ENCODE measurements at regions not wholly inside any gene's neighbourhood (a gene's known extent, or its start where the extent isn't known, plus 50 kb on each side); places are given as distances from the start of the nearest gene placed in this dataset.
"Not testable (repeated sequence)": the region's sequence is repeated elsewhere in the genome, so short reads cannot be mapped to it uniquely, and the experiment has no call there.

GRCh38 chr5:27451377-27451776 is 413.0 kb upstream of the CDH9 start:
- Mint-ChIP-seq H3K36me3 (ENCODE audit: insufficient read depth, unreplicated experiment) (no peaks in the 10 kb centered on the region), H3K27ac (ENCODE audit: unreplicated experiment) (no peak overlapping the region), H3K9me3 (ENCODE audit: low read depth, unreplicated experiment) (peaks cover 5% of the 10 kb centered on the region), H3K27me3 (ENCODE audit: unreplicated experiment) (no peaks in the 10 kb centered on the region), H3K4me1 (ENCODE audit: low read depth, unreplicated experiment) (no peaks in the 10 kb centered on the region), H3K4me3 (ENCODE audit: low read depth, unreplicated experiment) (no peak overlapping the region)
- no peak for DNase-seq
- no peak for TF ChIP-seq CTCF (IDR thresholded peaks at IDR 0.05; ENCODE audit: unreplicated experiment)
- intact Hi-C loops (cut with micrococcal nuclease; ENCODE audit: unreplicated experiment), result no loop called here
- CTCF ChIA-PET, result no interaction called here
- BruUV-seq (replicated peaks), result no TSS peak

- BruUV-seq (replicated peaks), result no TSS peak
- Mint-ChIP-seq H3K4me3 (ENCODE audit: low read depth, unreplicated experiment) (no peak overlapping the region), H3K9me3 (ENCODE audit: low read depth, unreplicated experiment) (peaks cover 5% of the 10 kb centered on the region), H3K4me1 (ENCODE audit: low read depth, unreplicated experiment) (no peaks in the 10 kb centered on the region), H3K27ac (ENCODE audit: unreplicated experiment) (no peak overlapping the region), H3K36me3 (ENCODE audit: insufficient read depth, unreplicated experiment) (no peaks in the 10 kb centered on the region), H3K27me3 (ENCODE audit: unreplicated experiment) (no peaks in the 10 kb centered on the region)
- no peak for TF ChIP-seq CTCF (IDR thresholded peaks at IDR 0.05; ENCODE audit: unreplicated experiment)
- CTCF ChIA-PET, result no interaction called here
- no peak for DNase-seq
- intact Hi-C loops (cut with micrococcal nuclease; ENCODE audit: unreplicated experiment), result no loop called here
Observed at GRCh38 chr5:27450607-27451006, 412.2 kb upstream of the CDH9 start.

GRCh38 chr5:27439383-27439782 is 401.0 kb upstream of the CDH9 start:
- intact Hi-C loops (cut with micrococcal nuclease; ENCODE audit: unreplicated experiment); H3K4me1 Mint-ChIP-seq (ENCODE audit: low read depth, unreplicated experiment); H3K27me3 Mint-ChIP-seq (ENCODE audit: unreplicated experiment); H3K36me3 Mint-ChIP-seq (ENCODE audit: insufficient read depth, unreplicated experiment); H3K4me3 Mint-ChIP-seq (ENCODE audit: low read depth, unreplicated experiment); H3K9me3 Mint-ChIP-seq (ENCODE audit: low read depth, unreplicated experiment); DNase-seq; H3K27ac Mint-ChIP-seq (ENCODE audit: unreplicated experiment); CTCF ChIA-PET; BruUV-seq (replicated peaks): not testable (repeated sequence)

GRCh38 chr5:27437594-27438200 is 399.3 kb upstream of the CDH9 start:
- H3K9me3 Mint-ChIP-seq (ENCODE audit: low read depth, unreplicated experiment), result peaks cover 4% of the 10 kb centered on the region
- H3K27me3 Mint-ChIP-seq (ENCODE audit: unreplicated experiment), result no peaks in the 10 kb centered on the region
- CTCF ChIA-PET, result no interaction called here
- H3K36me3 Mint-ChIP-seq (ENCODE audit: insufficient read depth, unreplicated experiment), result no peaks in the 10 kb centered on the region
- H3K4me3 Mint-ChIP-seq (ENCODE audit: low read depth, unreplicated experiment), result no peak overlapping the region
- no TSS peak for BruUV-seq (replicated peaks)
- no peaks in the 10 kb centered on the region for H3K4me1 Mint-ChIP-seq (ENCODE audit: low read depth, unreplicated experiment)
- intact Hi-C loops (cut with micrococcal nuclease; ENCODE audit: unreplicated experiment), result no loop called here
- no peak for DNase-seq
- TF ChIP-seq CTCF (IDR thresholded peaks at IDR 0.05; ENCODE audit: unreplicated experiment), result no peak
- H3K27ac Mint-ChIP-seq (ENCODE audit: unreplicated experiment), result no peak overlapping the region

GRCh38 chr5:27434335-27434734 is 395.9 kb upstream of the CDH9 start:
- no peak overlapping the region for H3K4me3 Mint-ChIP-seq (ENCODE audit: low read depth, unreplicated experiment)
- peaks cover 5% of the 10 kb centered on the region for H3K36me3 Mint-ChIP-seq (ENCODE audit: insufficient read depth, unreplicated experiment)
- intact Hi-C loops (cut with micrococcal nuclease; ENCODE audit: unreplicated experiment), result no loop called here
- DNase-seq, result no peak
- H3K27ac Mint-ChIP-seq (ENCODE audit: unreplicated experiment), result no peak overlapping the region
- H3K27me3 Mint-ChIP-seq (ENCODE audit: unreplicated experiment), result no peaks in the 10 kb centered on the region
- TF ChIP-seq CTCF (IDR thresholded peaks at IDR 0.05; ENCODE audit: unreplicated experiment), result no peak
- H3K9me3 Mint-ChIP-seq (ENCODE audit: low read depth, unreplicated experiment), result peaks cover 7% of the 10 kb centered on the region
- H3K4me1 Mint-ChIP-seq (ENCODE audit: low read depth, unreplicated experiment), result no peaks in the 10 kb centered on the region
- CTCF ChIA-PET, result interaction anchor here (0.7 kb wide), 1 partner anchor 13 kb away, joined by 3 read pairs; no protein-coding TSS in a partner anchor
- no TSS peak for BruUV-seq (replicated peaks)
